ENCODE measurements at regions not wholly inside any gene's neighbourhood (a gene's known extent, or its start where the extent isn't known, plus 50 kb on each side); places are given as distances from the start of the nearest gene placed in this dataset.

GRCh38 chr6:126535138-126535537, 195.2 kb downstream of the CENPW start:
- no peak for TF ChIP-seq CTCF (IDR thresholded peaks at IDR 0.05)
- Mint-ChIP-seq H3K4me3 (ENCODE audit: unreplicated experiment) (no peak overlapping the region), H3K36me3 (ENCODE audit: unreplicated experiment) (no peaks in the 10 kb centered on the region), H3K4me1 (ENCODE audit: unreplicated experiment) (no peaks in the 10 kb centered on the region), H3K27ac (ENCODE audit: unreplicated experiment) (no peak overlapping the region), H3K9me3 (ENCODE audit: unreplicated experiment) (no peaks in the 10 kb centered on the region), H3K27me3 (ENCODE audit: unreplicated experiment) (peaks cover 2% of the 10 kb centered on the region)
- no peak for DNase-seq (ENCODE audit: extremely low spot score, unreplicated experiment)

GRCh38 chr6:126535595-126535994, 195.7 kb downstream of the CENPW start:
- H3K27me3 Mint-ChIP-seq (ENCODE audit: unreplicated experiment), result peaks cover 2% of the 10 kb centered on the region
- H3K4me1 Mint-ChIP-seq (ENCODE audit: unreplicated experiment), result no peaks in the 10 kb centered on the region
- H3K9me3 Mint-ChIP-seq (ENCODE audit: unreplicated experiment), result no peaks in the 10 kb centered on the region
- no peak overlapping the region for H3K4me3 Mint-ChIP-seq (ENCODE audit: unreplicated experiment)
- H3K27ac Mint-ChIP-seq (ENCODE audit: unreplicated experiment), result no peak overlapping the region
- no peak for TF ChIP-seq CTCF (IDR thresholded peaks at IDR 0.05)
- no peak for DNase-seq (ENCODE audit: extremely low spot score, unreplicated experiment)
- H3K36me3 Mint-ChIP-seq (ENCODE audit: unreplicated experiment), result no peaks in the 10 kb centered on the region

DNA sequence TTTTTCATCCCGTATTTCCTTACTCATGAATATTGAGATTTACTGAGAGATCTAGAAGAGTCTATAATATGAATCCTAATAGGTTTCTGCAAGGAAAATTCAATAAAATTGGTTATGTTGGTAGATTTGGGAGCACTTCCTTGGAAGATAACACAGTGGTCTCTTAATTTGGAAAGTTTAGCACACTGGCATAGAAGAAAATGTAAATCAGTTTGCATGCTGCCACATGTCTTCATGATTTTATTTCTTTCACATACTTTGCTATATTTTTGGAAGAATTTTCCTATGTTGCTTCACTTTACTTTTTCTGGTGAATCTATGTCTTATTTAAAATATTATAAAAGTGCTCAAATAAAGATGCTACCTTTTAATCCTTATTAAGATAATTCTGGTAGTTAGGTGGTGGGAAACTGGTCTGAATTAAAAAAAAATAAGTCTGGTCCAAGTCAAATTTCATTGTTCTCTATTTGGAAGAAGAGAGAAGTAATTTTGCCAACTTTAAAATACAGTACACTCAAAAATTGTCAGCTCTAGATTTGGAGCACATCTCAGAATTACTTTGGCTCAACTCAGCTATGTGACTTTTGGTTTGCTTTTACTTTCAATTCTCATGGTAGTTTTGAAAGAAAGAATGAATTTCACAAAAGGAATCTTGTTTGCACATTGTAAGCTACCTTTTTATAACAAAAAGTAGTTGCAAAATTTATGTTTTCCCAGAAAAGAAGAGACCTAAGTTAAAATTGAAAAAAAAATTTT, 197.3 kb downstream of the CENPW start:
- no peaks in the 10 kb centered on the region for H3K36me3 Mint-ChIP-seq (ENCODE audit: unreplicated experiment)
- H3K4me3 Mint-ChIP-seq (ENCODE audit: unreplicated experiment), result no peak overlapping the region
- peaks cover 2% of the 10 kb centered on the region for H3K27me3 Mint-ChIP-seq (ENCODE audit: unreplicated experiment)
- no peak for TF ChIP-seq CTCF (IDR thresholded peaks at IDR 0.05)
- no peaks in the 10 kb centered on the region for H3K9me3 Mint-ChIP-seq (ENCODE audit: unreplicated experiment)
- DNase-seq (ENCODE audit: extremely low spot score, unreplicated experiment), result no peak
- no peaks in the 10 kb centered on the region for H3K4me1 Mint-ChIP-seq (ENCODE audit: unreplicated experiment)
- H3K27ac Mint-ChIP-seq (ENCODE audit: unreplicated experiment), result no peak overlapping the region

DNA sequence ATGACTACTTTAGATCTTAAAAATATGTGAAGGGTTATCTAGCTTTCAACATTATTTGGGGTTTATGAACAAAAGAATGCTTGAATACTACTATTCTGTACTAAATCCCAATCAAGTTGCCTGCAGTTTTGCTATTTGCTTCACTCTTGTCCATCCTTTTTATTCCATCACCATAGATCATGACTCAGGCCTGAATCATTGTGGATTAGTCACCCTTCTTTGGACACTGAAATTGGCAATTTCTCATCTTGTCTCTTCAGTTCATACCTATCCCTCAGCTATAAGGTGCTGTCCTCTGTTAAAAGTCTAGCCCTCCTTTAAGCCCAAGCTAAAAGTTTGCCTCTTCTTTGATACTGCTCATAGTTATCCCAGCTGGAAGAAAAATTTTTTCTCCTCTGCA, 199.1 kb downstream of the CENPW start:
- H3K4me1 Mint-ChIP-seq (ENCODE audit: unreplicated experiment), result no peaks in the 10 kb centered on the region
- no peaks in the 10 kb centered on the region for H3K9me3 Mint-ChIP-seq (ENCODE audit: unreplicated experiment)
- H3K4me3 Mint-ChIP-seq (ENCODE audit: unreplicated experiment), result no peak overlapping the region

GRCh38 chr6:126540161-126540560, 200.2 kb downstream of the CENPW start:
- DNase-seq (ENCODE audit: extremely low spot score, unreplicated experiment), result no peak
- H3K4me1 Mint-ChIP-seq (ENCODE audit: unreplicated experiment), result no peaks in the 10 kb centered on the region
- no peak overlapping the region for H3K27ac Mint-ChIP-seq (ENCODE audit: unreplicated experiment)
- H3K36me3 Mint-ChIP-seq (ENCODE audit: unreplicated experiment), result no peaks in the 10 kb centered on the region
- no peak for TF ChIP-seq CTCF (IDR thresholded peaks at IDR 0.05)
- no peaks in the 10 kb centered on the region for H3K27me3 Mint-ChIP-seq (ENCODE audit: unreplicated experiment)
- no peaks in the 10 kb centered on the region for H3K9me3 Mint-ChIP-seq (ENCODE audit: unreplicated experiment)
- H3K4me3 Mint-ChIP-seq (ENCODE audit: unreplicated experiment), result no peak overlapping the region

More for the DNA sequence above, 199.1 kb downstream of the CENPW start:
- no peaks in the 10 kb centered on the region for H3K36me3 Mint-ChIP-seq (ENCODE audit: unreplicated experiment)
- H3K27ac Mint-ChIP-seq (ENCODE audit: unreplicated experiment), result no peak overlapping the region
- no peak for DNase-seq (ENCODE audit: extremely low spot score, unreplicated experiment)
- TF ChIP-seq CTCF (IDR thresholded peaks at IDR 0.05), result no peak
- no peaks in the 10 kb centered on the region for H3K27me3 Mint-ChIP-seq (ENCODE audit: unreplicated experiment)

All from osteocyte (in vitro differentiated cells).